ENCODE measurements at regions not wholly inside any gene's neighbourhood (a gene's known extent, or its start where the extent isn't known, plus 50 kb on each side); places are given as distances from the start of the nearest gene placed in this dataset.
"Not testable (repeated sequence)": the region's sequence is repeated elsewhere in the genome, so short reads cannot be mapped to it uniquely, and the experiment has no call there.

DNA sequence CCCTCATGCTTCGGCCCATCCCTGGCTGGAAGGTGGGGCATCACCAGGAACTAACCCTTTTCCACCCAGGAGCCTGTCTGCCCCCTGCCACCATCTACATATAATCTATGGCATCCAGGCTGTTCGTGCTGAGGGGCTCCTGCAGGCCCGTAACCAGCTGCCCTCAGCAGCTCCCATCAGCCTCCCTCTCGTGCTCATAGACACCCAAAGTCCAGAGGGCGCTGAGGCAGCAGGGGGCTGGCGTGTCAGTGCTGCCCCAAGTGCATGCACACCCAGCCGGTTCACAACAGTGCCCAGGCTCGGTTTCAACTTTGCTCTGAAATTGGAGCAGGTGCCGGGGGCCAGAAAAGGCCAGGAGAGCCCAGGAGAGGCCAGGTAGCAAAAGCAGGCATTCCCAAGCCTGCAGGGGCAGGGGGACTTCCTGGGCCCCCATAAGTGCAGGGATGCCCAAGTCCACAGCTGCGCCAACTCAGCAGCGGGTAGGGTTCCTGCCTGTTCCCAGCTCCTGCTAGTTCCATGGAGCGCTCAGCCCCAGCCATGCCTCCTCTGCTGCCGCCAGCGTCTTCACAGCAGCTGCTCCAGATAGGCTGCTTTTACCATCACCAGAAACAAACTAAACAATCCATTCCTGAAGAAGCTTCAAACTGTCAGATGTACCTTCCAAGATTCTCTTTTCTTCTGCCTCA, 558.2 kb upstream of the GNPDA2 start:
- Histone ChIP-seq H2AFZ (ENCODE audit: low read depth) (no peak overlapping the region), H4K20me1 (ENCODE audit: insufficient read depth) (no peaks in the 10 kb centered on the region), H3K27ac (no peak overlapping the region), H3K4me1 (ENCODE audit: low read depth, poor library complexity, severe bottlenecking) (no peaks in the 10 kb centered on the region), H3K4me3 (IDR thresholded peaks at IDR 0.05; ENCODE audit: insufficient read depth, low read depth, low read length) (no peak overlapping the region), H3K36me3 (ENCODE audit: insufficient read depth) (no peaks in the 10 kb centered on the region), H3K27me3 (ENCODE audit: insufficient read depth, low read depth) (no peaks in the 10 kb centered on the region), H3K9ac (no peak overlapping the region), H3K79me2 (ENCODE audit: insufficient read depth, low read depth) (no peaks in the 10 kb centered on the region), H3K4me2 (no peak overlapping the region)
- TF ChIP-seq CTCF (conservative IDR thresholded peaks at IDR 0.05; ENCODE audit: low read depth, low read length), result no peak

- Histone ChIP-seq H3K4me2 (no peak overlapping the region), H3K9ac (no peak overlapping the region), H3K4me1 (ENCODE audit: low read depth, poor library complexity, severe bottlenecking) (no peaks in the 10 kb centered on the region), H3K79me2 (ENCODE audit: insufficient read depth, low read depth) (no peaks in the 10 kb centered on the region), H3K4me3 (IDR thresholded peaks at IDR 0.05; ENCODE audit: insufficient read depth, low read depth, low read length) (no peak overlapping the region), H4K20me1 (ENCODE audit: insufficient read depth) (no peaks in the 10 kb centered on the region), H3K36me3 (ENCODE audit: insufficient read depth) (no peaks in the 10 kb centered on the region), H3K27ac (no peak overlapping the region), H2AFZ (ENCODE audit: low read depth) (no peak overlapping the region), H3K27me3 (ENCODE audit: insufficient read depth, low read depth) (no peaks in the 10 kb centered on the region)
- no peak for TF ChIP-seq CTCF (conservative IDR thresholded peaks at IDR 0.05; ENCODE audit: low read depth, low read length)
These were observed 557.0 kb upstream of the GNPDA2 start for GRCh38 chr4:45283352-45283751.

DNA sequence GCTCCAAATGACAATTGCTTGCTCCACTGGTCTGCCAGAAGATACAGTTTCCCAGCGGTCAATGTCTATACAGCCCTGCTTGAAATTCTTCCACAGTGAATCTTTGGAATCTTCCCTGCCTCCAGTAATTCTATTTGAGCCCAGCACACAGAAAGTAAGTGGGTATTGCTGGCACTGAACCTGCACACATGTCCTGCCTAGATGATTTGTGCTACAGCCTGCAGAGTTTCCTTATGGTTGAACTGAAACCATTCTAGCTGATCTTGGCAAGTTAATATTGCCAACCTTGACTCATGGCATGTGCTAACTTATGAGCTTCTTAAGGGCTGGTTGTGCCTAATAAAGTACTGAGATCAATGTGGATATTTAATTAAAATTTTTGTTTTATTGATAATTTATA, 553.8 kb upstream of the GNPDA2 start:
- no peak for TF ChIP-seq CTCF (conservative IDR thresholded peaks at IDR 0.05; ENCODE audit: low read depth, low read length)
- H4K20me1 ChIP-seq (ENCODE audit: insufficient read depth), result no peaks in the 10 kb centered on the region
- H3K27ac ChIP-seq, result no peak overlapping the region
- no peaks in the 10 kb centered on the region for H3K4me1 ChIP-seq (ENCODE audit: low read depth, poor library complexity, severe bottlenecking)
- H3K36me3 ChIP-seq (ENCODE audit: insufficient read depth), result no peaks in the 10 kb centered on the region
- H3K4me3 ChIP-seq (IDR thresholded peaks at IDR 0.05; ENCODE audit: insufficient read depth, low read depth, low read length), result no peak overlapping the region
- H3K79me2 ChIP-seq (ENCODE audit: insufficient read depth, low read depth), result no peaks in the 10 kb centered on the region
- no peak overlapping the region for H3K9ac ChIP-seq
- no peaks in the 10 kb centered on the region for H3K27me3 ChIP-seq (ENCODE audit: insufficient read depth, low read depth)
- no peak overlapping the region for H3K4me2 ChIP-seq
- H2AFZ ChIP-seq (ENCODE audit: low read depth), result no peak overlapping the region

DNA sequence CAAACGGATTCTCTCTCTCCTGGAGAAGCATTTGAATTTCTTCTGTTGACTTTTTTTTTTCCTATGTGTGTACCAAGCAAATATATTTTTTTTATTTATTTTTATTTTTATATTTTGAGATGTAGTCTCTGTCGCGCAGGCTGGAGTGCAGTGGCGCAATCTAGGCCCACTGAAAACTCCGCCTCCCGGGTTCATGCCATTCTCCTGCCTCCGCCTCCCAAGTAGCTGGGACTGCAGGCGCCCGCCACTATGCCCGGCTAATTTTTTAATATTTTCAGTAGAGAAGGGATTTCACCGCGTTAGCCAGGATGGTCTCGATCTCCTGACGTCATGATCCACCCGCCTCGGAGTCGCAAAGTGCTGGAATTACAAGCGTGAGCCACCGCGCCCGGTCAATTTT, 549.5 kb upstream of the GNPDA2 start:
- H3K79me2 ChIP-seq (ENCODE audit: insufficient read depth, low read depth), result no peaks in the 10 kb centered on the region
- no peak overlapping the region for H3K4me2 ChIP-seq
- H3K27me3 ChIP-seq (ENCODE audit: insufficient read depth, low read depth), result no peaks in the 10 kb centered on the region
- no peaks in the 10 kb centered on the region for H3K36me3 ChIP-seq (ENCODE audit: insufficient read depth)
- no peaks in the 10 kb centered on the region for H4K20me1 ChIP-seq (ENCODE audit: insufficient read depth)
- H3K4me3 ChIP-seq (IDR thresholded peaks at IDR 0.05; ENCODE audit: insufficient read depth, low read depth, low read length), result no peak overlapping the region
- H2AFZ ChIP-seq (ENCODE audit: low read depth), result no peak overlapping the region
- H3K9ac ChIP-seq, result no peak overlapping the region
- TF ChIP-seq CTCF (conservative IDR thresholded peaks at IDR 0.05; ENCODE audit: low read depth, low read length), result no peak
- no peaks in the 10 kb centered on the region for H3K4me1 ChIP-seq (ENCODE audit: low read depth, poor library complexity, severe bottlenecking)
- no peak overlapping the region for H3K27ac ChIP-seq

- H4K20me1 ChIP-seq (ENCODE audit: insufficient read depth); H3K27me3 ChIP-seq (ENCODE audit: insufficient read depth, low read depth); H2AFZ ChIP-seq (ENCODE audit: low read depth); H3K79me2 ChIP-seq (ENCODE audit: insufficient read depth, low read depth); H3K9ac ChIP-seq; H3K27ac ChIP-seq; H3K4me2 ChIP-seq; H3K4me1 ChIP-seq (ENCODE audit: low read depth, poor library complexity, severe bottlenecking); H3K4me3 ChIP-seq (IDR thresholded peaks at IDR 0.05; ENCODE audit: insufficient read depth, low read depth, low read length); H3K36me3 ChIP-seq (ENCODE audit: insufficient read depth): not testable (repeated sequence)
These were observed 521.8 kb upstream of the GNPDA2 start for GRCh38 chr4:45248106-45248505.

All from KMS-11 (cell line).